Right atrium auricular region (tissue), 2 donors: ENCODE measurements at regions not wholly inside any gene's neighbourhood (a gene's known extent, or its start where the extent isn't known, plus 50 kb on each side); places are given as distances from the start of the nearest gene placed in this dataset.

Experiments used
- DNase-seq: peaks from one replicate; pipeline ENCODE4 v3.0.0-alpha.2; 2019; ENCODE audit warnings: low spot score
- H3K27ac ChIP-seq, 2 donors: fragments of 200-600 bp; sonication (generic); 1 replicate in 1 of 2; 2 replicates in 1 of 2; pipeline ENCODE4 v1.5.1; 2016 to 2019
- H3K27me3 ChIP-seq, 2 donors: fragments of 200-600 bp; sonication (generic); one replicate each; pipeline versions ENCODE4 v1.5.1 to v1.6.0; 2017 to 2019
- H3K36me3 ChIP-seq: fragments of 200-600 bp; sonication (generic); one replicate; pipeline ENCODE4 v1.5.1; 2016
- H3K4me1 ChIP-seq, 2 donors: fragments of 200-600 bp; sonication (generic); one replicate each; pipeline versions ENCODE4 v1.5.1 to v1.6.0; 2017 to 2019
- H3K4me3 ChIP-seq, 2 donors: fragments of 200-600 bp; sonication (generic); 1 replicate in 1 of 2; 2 replicates in 1 of 2; pipeline ENCODE4 v1.5.1; 2017 to 2019; ENCODE audit warnings: mild to moderate bottlenecking in 1 of 2, moderate library complexity in 1 of 2
- H3K9me3 ChIP-seq, 2 donors: fragments of 200-600 bp; sonication (generic); one replicate each; pipeline ENCODE4 v1.5.1; 2019
- CTCF ChIP-seq, 2 donors: fragments of 200-600 bp; sonication (generic); IDR thresholded peaks; one replicate each; pipeline ENCODE4 v1.5.1; 2019; ENCODE audit warnings: antibody characterized with exemption in 2 of 2

- no peak overlapping the region for H3K27ac ChIP-seq
- no peaks in the 10 kb centered on the region for H3K4me1 ChIP-seq
- H3K9me3 ChIP-seq = no peaks in the 10 kb centered on the region
- DNase-seq = no peak
- H3K36me3 ChIP-seq = no peaks in the 10 kb centered on the region
- H3K27me3 ChIP-seq = no peaks in the 10 kb centered on the region
- TF ChIP-seq CTCF (IDR thresholded peaks at IDR 0.05) = no peak
- no peak overlapping the region for H3K4me3 ChIP-seq
Measured at GRCh38 chr2:181231886-181232621, 225.1 kb upstream of the ITGA4 start.

- Histone ChIP-seq H3K27me3 (no peaks in the 10 kb centered on the region), H3K9me3 (no peaks in the 10 kb centered on the region), H3K4me1 (no peaks in the 10 kb centered on the region), H3K27ac (no peak overlapping the region), H3K36me3 (no peaks in the 10 kb centered on the region), H3K4me3 (no peak overlapping the region)
- DNase-seq = no peak
- TF ChIP-seq CTCF (IDR thresholded peaks at IDR 0.05) = no peak
Measured at GRCh38 chr2:181234487-181234891, 222.7 kb upstream of the ITGA4 start.

DNA sequence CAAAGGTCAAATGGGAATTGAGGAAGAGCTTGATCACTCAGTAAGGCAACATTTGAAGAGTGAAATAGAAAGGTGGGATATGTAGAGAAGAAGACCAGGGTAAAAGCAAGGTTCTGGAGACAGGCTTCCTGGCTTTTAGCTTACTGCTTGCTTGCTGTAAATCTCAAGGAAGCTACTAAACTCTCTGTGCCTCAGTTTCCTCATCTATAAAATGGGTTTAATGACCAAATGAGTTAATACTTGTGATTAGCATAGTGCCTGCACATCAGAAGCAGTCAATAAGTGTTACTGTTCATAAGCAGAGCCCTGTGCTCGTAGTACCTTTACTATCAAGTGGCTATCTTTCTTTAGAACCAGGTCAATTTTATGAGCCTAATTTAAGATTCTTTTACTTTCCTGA is 222.2 kb upstream of the ITGA4 start:
- no peak for DNase-seq
- no peak overlapping the region for H3K4me3 ChIP-seq
- no peak for TF ChIP-seq CTCF (IDR thresholded peaks at IDR 0.05)
- H3K27ac ChIP-seq = no peak overlapping the region
- no peaks in the 10 kb centered on the region for H3K9me3 ChIP-seq
- no peaks in the 10 kb centered on the region for H3K27me3 ChIP-seq
- H3K4me1 ChIP-seq = no peaks in the 10 kb centered on the region
- no peaks in the 10 kb centered on the region for H3K36me3 ChIP-seq

DNA sequence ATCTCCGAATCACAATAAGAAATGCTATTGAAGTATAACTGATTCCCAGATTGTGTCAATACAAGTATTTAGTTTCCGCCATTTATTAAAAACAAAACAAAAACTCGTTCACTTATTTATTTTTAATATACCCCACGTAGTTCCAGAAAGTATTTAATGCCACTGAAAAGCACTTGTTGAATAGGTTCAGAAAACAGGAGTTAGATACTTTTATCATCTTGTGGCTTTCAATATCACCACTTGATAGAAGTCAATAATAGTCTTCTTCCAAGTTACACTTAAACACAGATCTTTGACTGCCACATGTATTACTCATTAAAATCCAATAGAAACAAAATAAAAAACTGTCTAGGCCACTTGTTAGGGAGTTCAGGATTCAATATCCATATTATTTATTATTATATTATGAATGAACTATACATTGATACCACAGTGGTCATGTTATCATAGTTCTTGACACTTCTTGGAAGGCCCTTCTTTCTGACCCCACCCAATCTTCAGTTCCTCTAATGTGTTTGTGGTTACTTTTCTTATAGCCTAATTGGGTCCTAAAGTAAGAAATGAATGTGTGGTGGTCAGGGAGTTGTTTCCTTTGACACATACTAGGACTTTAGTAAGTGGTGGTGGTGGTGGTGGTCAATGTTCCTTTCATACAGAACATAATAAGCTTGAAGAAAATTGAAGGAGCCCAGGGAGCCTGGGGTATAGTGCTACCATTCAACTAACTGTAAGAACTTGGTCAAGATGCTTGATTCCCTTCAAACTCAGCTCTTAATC is 221.3 kb upstream of the ITGA4 start:
- Histone ChIP-seq H3K27me3 (no peaks in the 10 kb centered on the region), H3K27ac (no peak overlapping the region), H3K9me3 (no peaks in the 10 kb centered on the region), H3K4me1 (no peaks in the 10 kb centered on the region), H3K4me3 (no peak overlapping the region), H3K36me3 (no peaks in the 10 kb centered on the region)
- no peak for TF ChIP-seq CTCF (IDR thresholded peaks at IDR 0.05)
- no peak for DNase-seq

- Histone ChIP-seq H3K36me3 (no peaks in the 10 kb centered on the region), H3K4me1 (no peaks in the 10 kb centered on the region), H3K9me3 (no peaks in the 10 kb centered on the region), H3K27me3 (no peaks in the 10 kb centered on the region), H3K4me3 (no peak overlapping the region), H3K27ac (no peak overlapping the region)
- DNase-seq = no peak
- TF ChIP-seq CTCF (IDR thresholded peaks at IDR 0.05) = no peak
Measured at GRCh38 chr2:181239201-181239799, 217.9 kb upstream of the ITGA4 start.
